Stimulated activated CD8-positive, alpha-beta memory T cell treated with anti-CD3 and anti-CD28 coated beads, Interleukin-7, amount 100 ng/mL, for 24 hours (primary cell): ENCODE measurements at regions not wholly inside any gene's neighbourhood (a gene's known extent, or its start where the extent isn't known, plus 50 kb on each side); places are given as distances from the start of the nearest gene placed in this dataset.
"Not testable (repeated sequence)": the region's sequence is repeated elsewhere in the genome, so short reads cannot be mapped to it uniquely, and the experiment has no call there.

Source experiments
- DNase-seq: peaks from one replicate; pipeline ENCODE4 v3.0.0-alpha.2; 2020; ENCODE audit warnings: low read depth

DNA sequence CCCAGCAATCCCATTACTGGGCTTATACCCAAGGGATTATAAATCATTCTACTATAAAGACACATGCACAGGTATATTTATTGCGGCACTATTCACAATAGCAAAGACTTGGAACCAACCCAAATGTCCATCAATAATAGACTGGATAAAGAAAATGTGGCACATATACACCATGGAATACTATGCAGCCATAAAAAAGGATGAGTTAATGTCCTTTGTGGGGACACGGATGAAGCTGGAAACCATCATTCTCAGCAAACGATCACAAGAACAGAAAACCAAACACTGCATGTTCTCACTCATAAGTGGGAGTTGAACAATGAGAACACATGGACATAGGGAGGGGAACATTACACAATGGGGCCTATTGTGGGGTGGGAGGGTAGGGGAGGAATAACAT lies 224.4 kb upstream of the SERP2 start:
- not testable (repeated sequence) for DNase-seq

DNA sequence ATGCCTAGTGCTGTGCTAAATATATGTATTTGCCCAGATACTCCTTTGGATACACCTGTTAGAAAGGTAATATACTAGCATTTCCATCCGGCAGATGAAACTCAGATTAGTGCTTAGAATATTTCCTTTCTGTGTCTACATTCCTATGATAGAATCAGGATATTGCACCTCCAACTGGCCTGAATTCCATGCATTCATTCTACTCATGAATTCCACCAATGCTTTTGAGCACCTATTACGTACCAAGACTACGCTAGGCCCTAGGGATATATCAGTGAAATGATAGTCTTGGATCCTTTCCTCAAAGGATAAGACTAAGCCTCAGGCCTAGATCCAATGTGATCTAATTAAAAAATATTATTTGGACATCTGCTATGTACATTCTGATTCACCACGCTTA lies 223.8 kb upstream of the SERP2 start:
- DNase-seq: no peak

DNA sequence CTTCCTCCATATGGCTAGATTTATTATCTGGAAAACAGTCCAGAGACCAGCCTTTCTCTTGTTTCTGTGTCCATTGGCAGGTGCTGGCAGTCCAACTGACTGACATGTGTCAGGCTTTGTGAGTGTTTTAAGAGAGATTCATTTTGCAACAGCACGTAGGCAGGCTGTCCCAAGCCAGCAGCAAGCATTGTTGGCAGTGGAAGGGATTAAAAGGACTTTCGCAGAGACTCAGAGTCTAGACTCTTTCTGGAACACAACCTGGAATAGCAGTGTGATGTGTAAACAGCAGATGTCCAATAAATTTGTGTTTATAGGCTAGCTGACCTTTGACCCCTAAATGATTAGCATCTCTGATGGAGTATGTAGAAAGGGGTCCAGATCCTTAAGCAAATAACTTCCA lies 222.2 kb upstream of the SERP2 start:
- DNase-seq: no peak

- no peak for DNase-seq
These were observed 220.1 kb upstream of the SERP2 start for GRCh38 chr13:44153496-44153895.

GRCh38 chr13:44155422-44156293 lies 218.0 kb upstream of the SERP2 start:
- no peak for DNase-seq

DNA sequence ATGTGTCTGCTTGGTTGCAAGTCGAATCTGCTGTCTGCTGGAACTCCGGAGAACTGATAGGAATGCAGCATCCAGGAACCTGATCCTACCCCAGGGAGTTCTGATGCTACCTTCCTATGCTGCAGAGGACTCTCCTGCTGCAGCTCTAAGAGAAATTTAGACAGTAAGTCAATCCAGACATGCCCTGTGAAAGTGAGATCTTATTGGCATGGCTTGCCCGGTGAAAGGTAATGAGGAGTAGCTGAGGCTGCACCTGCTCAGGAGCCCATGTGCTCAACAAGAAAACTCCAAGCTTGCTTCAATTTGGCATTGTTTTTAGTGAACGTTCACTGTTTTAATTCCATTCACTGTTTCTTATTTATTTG lies 217.3 kb upstream of the SERP2 start:
- no peak for DNase-seq

DNA sequence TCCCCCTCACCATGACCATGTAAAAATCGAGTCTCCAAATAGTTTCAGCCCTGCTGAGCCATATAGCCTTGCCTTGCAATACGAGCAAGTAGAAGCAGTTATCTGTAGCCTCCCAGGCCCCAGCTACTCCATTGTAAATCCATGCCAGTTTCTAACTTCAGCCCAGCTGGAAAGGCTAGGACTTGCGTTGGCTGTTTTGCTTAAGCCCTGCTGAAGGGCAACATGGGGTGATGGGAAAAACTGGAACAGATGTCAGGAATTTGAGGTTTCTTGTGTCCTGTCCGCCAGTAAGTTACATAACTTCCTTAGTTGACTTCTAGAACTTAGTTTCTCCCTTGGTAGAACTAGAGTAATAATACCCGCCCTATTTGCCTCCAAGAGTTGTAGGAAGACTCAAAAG lies 216.0 kb upstream of the SERP2 start:
- DNase-seq: no peak

DNA sequence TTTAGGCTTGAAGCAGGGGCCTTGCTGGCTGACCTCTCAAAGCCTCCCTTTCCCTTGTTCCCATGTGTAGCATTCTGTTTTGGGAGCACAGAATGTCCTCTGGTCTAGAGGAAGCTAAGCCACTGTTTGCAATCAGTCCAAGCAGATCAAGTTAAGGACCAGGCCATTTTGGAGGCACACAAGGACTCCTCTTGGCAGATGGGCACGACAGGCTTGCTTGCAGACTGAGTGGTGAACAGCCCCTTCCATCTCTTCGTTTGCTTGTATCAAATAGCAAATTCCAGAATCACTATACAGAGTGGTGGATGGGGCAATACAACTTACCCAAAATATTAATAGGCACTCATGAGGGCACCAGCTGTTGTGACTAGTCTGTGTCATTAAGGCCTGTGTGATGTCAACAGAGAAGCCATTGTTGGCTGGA lies 215.5 kb upstream of the SERP2 start:
- DNase-seq: no peak

DNA sequence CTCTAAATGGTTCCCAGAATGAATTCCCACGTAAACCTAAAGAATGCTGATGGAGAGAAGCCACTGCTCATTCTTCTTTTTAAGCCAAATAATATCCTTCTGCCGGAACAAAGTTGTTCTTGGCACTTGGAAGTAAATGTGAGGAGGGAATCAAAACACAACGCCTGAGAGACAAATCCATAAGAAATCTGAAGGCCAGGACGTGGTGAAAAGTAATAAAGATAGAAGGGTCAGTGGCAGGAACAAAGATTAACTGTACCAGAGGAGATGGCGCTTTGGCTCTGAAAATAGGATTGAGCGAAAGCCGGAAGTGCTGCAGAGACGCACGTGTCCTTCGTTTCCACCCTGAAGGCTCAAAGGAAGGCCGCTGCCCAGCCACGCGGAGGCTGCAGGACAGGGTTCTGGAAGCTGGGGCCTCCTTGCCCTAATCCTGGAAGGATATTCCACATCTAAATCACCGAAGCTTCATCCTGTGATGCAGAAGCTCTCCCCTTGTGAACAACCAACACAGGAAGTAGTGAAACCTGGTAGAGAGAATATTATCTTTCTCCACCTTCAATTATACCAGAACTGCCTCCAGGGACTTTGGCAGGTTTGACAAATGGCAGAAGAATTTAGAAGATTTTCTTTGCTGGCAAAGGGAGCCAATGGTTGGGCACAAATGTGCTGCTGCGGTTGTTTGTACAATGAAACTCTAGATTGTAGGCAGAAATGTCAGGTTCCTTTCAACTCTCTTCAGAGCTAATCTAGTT lies 214.6 kb upstream of the SERP2 start:
- DNase-seq: no peak

GRCh38 chr13:44159633-44160279 lies 213.9 kb upstream of the SERP2 start:
- no peak for DNase-seq

GRCh38 chr13:44160591-44161191 lies 212.9 kb upstream of the SERP2 start:
- DNase-seq: no peak

DNA sequence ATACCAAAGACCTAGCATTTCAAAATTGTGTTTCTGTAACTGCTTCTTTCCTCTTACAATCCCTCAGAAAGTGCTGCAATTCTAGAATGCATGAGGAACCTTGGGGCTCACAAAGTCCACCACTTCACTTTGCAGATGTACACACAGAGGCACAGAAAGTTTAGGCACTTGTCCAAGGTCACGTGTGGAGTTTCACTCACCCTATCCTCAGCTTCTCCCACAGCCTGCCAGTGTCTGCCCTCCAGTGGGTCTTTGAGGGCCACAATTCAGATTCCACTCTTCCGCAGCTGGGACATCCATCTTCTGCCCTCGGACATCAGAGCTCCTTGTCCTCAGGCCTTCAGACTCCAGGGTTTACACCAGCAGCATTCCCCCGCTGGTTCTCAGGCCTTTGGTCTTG lies 210.5 kb upstream of the SERP2 start:
- no peak for DNase-seq

DNA sequence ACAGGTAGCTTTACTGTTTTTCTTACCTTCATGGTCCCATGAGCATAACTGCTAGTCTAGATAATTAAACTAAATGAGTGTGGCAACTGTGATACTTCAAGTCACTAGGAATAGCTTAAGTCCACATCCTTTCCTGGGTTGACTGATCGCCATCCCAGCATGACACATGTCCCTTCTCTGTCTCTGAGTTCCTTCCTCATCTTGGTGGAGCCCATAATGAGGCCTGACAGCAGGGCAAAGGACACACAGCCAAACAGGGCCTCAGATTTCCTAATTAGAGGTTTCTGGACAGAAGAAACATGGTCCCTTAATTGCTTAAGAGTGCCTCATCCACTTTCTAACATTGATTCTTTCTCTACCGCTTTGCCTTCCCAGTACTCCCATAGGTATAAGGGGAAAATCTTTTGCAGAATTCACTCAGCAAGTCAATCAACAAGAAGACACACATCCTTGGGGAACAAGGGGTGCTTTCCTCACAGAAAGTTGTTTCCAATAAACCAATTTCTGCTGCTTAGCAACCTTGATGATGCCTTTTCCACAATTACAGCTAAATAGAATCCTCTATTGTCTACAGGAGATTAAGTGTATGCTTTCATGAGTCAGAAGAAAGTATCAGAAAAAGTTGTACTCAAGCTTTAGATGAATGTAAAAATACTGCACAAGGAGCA lies 208.3 kb upstream of the SERP2 start:
- no peak for DNase-seq

DNA sequence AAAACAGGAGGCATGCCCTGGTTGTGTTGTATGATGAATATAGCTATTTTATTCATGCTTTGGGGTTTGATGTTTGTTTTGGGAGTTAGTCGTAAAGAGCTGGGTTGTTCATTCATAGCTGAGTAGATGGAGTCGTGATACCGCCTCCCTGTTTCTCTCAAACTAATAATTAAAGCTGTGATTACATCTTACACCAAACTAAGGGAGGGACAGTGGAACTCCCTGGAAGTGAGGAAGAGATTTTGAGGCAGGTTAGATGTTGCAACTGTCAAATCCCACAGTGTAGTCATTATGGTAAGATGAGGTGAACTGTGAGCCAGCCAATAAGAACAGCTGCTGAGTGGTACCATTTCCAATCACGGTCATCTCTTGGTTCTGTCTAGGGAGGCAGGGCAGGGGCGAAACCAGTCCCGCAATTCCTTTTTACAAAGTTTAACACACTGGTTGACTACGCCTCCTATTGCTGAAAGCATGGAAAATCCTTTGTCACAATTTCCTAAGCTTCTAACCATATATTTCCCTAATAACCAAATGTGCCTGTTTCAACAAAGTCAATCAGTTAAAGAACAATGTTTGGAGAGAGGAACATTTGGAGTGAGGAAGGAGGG lies 207.6 kb upstream of the SERP2 start:
- no peak for DNase-seq

DNA sequence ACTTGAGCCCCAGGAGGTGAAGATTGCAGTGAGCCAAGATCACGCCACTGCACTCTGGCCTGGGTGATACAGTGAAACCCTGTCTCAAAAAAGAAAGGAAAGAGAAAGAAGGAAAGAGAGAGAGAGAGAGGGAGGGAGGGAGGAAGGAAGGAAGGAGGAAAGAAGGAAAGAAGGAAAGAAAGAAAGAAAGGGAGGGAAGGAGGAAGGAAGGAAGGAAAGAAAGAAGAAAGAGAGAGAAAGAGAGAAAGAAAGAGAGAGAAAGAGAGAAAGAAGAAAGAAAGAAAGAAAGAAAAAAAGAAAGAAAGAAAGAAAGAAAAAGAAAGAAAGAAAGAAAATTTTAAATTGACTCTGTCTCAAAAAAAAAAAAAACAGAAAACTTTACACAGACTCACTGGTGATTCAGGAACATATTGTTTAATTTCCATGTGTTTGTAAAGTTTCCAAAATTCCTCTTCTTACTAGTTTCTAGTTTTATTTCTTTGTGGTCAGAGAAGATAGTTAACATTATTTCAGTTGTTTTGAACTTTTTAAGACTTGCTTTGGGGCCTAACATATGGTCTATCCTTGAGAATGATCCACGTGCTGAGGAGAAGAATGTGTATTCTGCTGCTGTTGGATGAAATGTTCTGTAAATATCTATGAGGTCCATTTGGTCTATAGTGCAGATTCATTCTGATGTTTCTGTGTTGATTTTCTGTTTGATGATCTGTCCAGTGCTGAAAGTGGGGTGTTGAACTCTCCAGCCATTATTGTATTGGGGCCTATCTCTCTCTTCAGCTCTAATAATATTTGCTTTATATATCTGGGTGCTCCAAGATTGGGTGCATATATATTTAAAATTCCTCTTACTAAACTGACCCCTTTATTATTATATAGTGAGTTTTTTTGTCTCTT lies 204.4 kb upstream of the SERP2 start:
- no peak for DNase-seq

DNA sequence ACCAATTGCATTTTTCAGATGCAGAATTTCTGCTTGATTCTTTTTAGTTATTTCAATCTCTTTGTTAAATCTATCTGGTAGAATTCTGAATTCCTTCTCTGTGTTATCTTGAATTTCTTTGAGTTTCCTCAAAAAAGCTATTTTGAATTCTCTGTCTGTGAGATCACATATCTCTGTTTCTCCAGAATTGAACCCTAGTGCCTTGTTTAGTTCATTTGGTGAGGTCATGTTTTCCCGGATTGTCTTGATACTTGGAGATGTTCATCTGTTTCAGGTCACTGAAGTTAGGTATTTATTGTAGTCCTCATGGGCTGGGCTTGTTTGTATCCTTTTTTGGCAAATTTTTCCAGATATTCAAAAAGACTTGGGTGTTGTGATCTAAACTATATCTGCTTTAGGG lies 202.9 kb upstream of the SERP2 start:
- no peak for DNase-seq

GRCh38 chr13:44171156-44171555 lies 202.5 kb upstream of the SERP2 start:
- no peak for DNase-seq

- no peak for DNase-seq
These were observed 201.8 kb upstream of the SERP2 start for GRCh38 chr13:44171861-44172260.

GRCh38 chr13:44172281-44172810 lies 201.3 kb upstream of the SERP2 start:
- DNase-seq: no peak

DNA sequence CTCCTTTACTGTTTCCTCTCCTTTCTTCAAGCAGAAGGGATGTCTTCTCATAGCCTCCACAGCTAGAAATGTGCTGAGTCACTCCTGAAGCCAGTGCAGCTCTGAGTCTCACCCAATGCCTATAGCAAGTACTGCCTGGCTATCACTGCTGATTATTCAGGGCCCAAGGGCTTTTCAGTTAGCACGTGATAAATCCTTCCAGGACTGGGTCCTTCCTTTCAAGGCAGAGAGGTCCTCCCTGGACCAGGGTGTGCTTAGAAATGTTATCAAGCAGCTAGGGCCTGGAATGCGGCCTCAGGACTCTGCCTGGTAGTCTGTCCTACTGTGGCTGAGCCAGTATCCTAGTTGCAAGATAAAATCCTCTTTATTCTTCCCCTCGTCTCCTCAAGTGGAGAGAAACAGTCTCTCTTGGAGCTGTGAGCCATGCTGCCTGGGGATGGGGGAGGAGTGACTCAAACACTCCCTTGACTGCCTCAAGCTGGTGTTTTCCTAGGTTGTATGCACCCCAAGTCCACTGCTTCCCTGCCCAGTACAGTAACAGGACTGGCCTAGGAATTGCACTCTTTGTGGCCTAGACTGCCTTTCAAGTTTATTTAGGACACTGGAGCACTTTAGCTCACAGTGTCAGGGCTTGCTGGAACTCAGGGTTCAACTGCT lies 198.7 kb upstream of the SERP2 start:
- DNase-seq: no peak
